Kidney epithelial cell (primary cell): ENCODE measurements at regions not wholly inside any gene's neighbourhood (a gene's known extent, or its start where the extent isn't known, plus 50 kb on each side); places are given as distances from the start of the nearest gene placed in this dataset.

ENCODE experiments used
- DNase-seq: peaks from one replicate; pipeline ENCODE4 v3.0.0-alpha.2; 2010; ENCODE audit warnings: low read depth
- H3K27me3 ChIP-seq: 2 replicates; pipeline ENCODE4 v1.6.0; 2011; ENCODE audit warnings: low read length; ENCODE audit not compliant: control insufficient read depth, insufficient read depth
- H3K36me3 ChIP-seq: 2 replicates; pipeline ENCODE4 v1.5.1; 2011; ENCODE audit warnings: low read length; ENCODE audit not compliant: control insufficient read depth, insufficient read depth
- H3K4me3 ChIP-seq: 2 replicates; pipeline ENCODE4 v1.5.1; 2011; ENCODE audit warnings: low read depth, mild to moderate bottlenecking, control low read depth, low read length
- TF ChIP-seq, protein P1 (sequence below): IDR thresholded peaks from 2 replicates; pipeline ENCODE4 v1.5.1; 2011; ENCODE audit warnings: mild to moderate bottlenecking, moderate library complexity, low read length, control low read depth, inconsistent platforms; ENCODE audit not compliant: insufficient read depth, poor library complexity, severe bottlenecking

- H3K36me3 ChIP-seq: no peaks in the 10 kb centered on the region
- H3K4me3 ChIP-seq: no peak overlapping the region
- no peak for DNase-seq
- TF ChIP-seq, protein P1, sequence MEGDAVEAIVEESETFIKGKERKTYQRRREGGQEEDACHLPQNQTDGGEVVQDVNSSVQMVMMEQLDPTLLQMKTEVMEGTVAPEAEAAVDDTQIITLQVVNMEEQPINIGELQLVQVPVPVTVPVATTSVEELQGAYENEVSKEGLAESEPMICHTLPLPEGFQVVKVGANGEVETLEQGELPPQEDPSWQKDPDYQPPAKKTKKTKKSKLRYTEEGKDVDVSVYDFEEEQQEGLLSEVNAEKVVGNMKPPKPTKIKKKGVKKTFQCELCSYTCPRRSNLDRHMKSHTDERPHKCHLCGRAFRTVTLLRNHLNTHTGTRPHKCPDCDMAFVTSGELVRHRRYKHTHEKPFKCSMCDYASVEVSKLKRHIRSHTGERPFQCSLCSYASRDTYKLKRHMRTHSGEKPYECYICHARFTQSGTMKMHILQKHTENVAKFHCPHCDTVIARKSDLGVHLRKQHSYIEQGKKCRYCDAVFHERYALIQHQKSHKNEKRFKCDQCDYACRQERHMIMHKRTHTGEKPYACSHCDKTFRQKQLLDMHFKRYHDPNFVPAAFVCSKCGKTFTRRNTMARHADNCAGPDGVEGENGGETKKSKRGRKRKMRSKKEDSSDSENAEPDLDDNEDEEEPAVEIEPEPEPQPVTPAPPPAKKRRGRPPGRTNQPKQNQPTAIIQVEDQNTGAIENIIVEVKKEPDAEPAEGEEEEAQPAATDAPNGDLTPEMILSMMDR: no peak
- no peaks in the 10 kb centered on the region for H3K27me3 ChIP-seq
Observed at GRCh38 chr4:58653251-58653650, 1543.1 kb upstream of the IGFBP7 start.

DNA sequence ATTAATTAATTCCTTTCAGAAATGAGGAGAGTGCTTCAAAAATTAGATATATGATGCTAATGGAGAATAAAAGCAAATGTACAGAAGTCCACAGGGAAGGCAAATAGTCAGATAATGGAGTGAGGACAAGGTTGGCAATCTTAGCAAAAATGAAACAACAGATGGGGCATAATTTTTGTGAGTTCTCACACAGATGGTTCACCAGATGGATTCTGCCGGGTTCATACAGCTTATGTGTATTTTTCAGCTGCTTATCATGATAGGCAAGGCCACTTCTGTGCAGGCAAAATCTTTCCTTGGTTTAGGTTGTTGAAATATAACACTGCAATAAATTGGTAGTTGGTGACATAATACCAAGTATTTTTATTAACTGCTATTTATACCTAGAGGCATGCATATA lies 1539.0 kb upstream of the IGFBP7 start:
- Histone ChIP-seq H3K36me3 (no peaks in the 10 kb centered on the region), H3K27me3 (no peaks in the 10 kb centered on the region), H3K4me3 (no peak overlapping the region)
- TF ChIP-seq, protein P1: no peak
- no peak for DNase-seq

DNA sequence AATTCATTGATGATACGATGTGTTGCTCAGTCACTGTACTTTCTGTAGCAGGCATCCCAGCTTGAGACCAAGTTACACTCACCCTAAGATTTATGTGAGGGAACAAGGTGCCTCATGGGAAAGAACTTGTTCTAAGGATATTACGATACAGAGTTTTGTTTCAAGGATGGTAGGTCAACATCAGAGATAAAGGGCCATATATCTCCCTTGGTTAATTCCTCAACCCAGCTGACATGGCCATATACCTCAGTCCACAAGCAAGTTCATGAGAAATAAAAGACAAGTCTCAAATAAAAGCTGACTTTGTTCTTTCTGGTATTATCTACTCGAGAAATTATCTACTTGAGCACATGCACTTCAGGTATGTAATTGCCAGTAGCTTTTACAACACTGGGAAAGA lies 1535.9 kb upstream of the IGFBP7 start:
- TF ChIP-seq, protein P1: no peak
- DNase-seq: no peak
- no peaks in the 10 kb centered on the region for H3K27me3 ChIP-seq
- H3K36me3 ChIP-seq: no peaks in the 10 kb centered on the region
- no peak overlapping the region for H3K4me3 ChIP-seq

DNA sequence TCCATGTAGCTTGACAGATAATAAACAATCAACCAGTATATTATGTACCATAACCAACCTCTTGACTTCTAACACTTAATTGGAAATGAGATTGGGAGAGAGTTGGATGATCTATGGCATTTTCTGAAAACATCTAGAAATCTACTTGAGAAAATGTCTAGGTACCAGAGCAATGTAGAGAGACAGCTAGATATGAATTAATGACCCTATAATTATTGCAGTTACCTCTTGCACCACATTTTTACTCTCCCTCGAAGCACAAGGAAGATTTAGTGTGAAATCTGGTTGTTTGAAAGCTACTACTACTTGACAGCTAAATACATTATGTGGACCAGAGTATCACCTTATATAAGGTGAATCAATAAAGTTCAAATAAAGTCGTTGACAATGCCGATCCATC lies 1534.4 kb upstream of the IGFBP7 start:
- H3K4me3 ChIP-seq: no peak overlapping the region
- H3K27me3 ChIP-seq: no peaks in the 10 kb centered on the region
- DNase-seq: no peak
- TF ChIP-seq, protein P1: no peak
- no peaks in the 10 kb centered on the region for H3K36me3 ChIP-seq

- no peak overlapping the region for H3K4me3 ChIP-seq
- H3K36me3 ChIP-seq: no peaks in the 10 kb centered on the region
- DNase-seq: no peak
- no peaks in the 10 kb centered on the region for H3K27me3 ChIP-seq
- TF ChIP-seq, protein P1: no peak
Observed at GRCh38 chr4:58636381-58636780, 1526.2 kb upstream of the IGFBP7 start.

DNA sequence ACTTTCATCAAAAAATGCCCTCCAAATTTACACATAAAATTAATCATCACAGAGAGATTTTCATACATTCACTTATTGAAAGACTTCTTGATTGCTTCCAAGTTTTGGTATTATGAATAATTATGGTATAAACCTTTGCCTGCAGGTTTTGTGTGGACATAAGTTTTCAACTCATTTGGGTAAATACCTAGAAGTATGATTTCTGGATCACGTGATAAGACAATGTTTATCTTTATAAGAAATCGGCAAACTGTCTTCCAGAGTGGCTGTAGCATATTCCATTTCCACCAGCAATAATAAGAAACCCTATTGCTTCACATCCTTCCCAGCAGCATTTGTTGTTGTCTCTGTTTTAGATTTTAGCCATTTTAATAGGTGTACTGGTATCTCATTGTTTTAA lies 1507.0 kb upstream of the IGFBP7 start:
- H3K4me3 ChIP-seq: no peak overlapping the region
- TF ChIP-seq, protein P1: no peak
- DNase-seq: no peak
- no peaks in the 10 kb centered on the region for H3K36me3 ChIP-seq
- no peaks in the 10 kb centered on the region for H3K27me3 ChIP-seq
